GM06990 (cell line): ENCODE measurements at regions not wholly inside any gene's neighbourhood (a gene's known extent, or its start where the extent isn't known, plus 50 kb on each side); places are given as distances from the start of the nearest gene placed in this dataset.

Source experiments
- DNase-seq: peaks from one replicate; pipeline ENCODE4 v3.0.0-alpha.2; 2011; ENCODE audit not compliant: insufficient read length; ENCODE audit errors: extremely low read depth
- H3K27me3 ChIP-seq: replicated peaks from 2 replicates; pipeline ENCODE4 v1.6.0; 2011; ENCODE audit warnings: low read length; ENCODE audit not compliant: control insufficient read depth, insufficient read depth
- H3K36me3 ChIP-seq: 2 replicates; pipeline ENCODE4 v1.5.1; 2011; ENCODE audit warnings: low read length; ENCODE audit not compliant: control insufficient read depth, insufficient read depth
- H3K4me3 ChIP-seq: replicated peaks from 2 replicates; pipeline ENCODE4 v1.5.1; 2011; ENCODE audit warnings: low read depth, mild to moderate bottlenecking, control low read depth, low read length
- TF ChIP-seq, protein P1 (sequence below): IDR thresholded peaks from 2 replicates; pipeline ENCODE4 v1.5.1; 2011; ENCODE audit warnings: low read length, control low read depth, mild to moderate bottlenecking, inconsistent platforms; ENCODE audit not compliant: insufficient read depth, poor library complexity, severe bottlenecking

DNA sequence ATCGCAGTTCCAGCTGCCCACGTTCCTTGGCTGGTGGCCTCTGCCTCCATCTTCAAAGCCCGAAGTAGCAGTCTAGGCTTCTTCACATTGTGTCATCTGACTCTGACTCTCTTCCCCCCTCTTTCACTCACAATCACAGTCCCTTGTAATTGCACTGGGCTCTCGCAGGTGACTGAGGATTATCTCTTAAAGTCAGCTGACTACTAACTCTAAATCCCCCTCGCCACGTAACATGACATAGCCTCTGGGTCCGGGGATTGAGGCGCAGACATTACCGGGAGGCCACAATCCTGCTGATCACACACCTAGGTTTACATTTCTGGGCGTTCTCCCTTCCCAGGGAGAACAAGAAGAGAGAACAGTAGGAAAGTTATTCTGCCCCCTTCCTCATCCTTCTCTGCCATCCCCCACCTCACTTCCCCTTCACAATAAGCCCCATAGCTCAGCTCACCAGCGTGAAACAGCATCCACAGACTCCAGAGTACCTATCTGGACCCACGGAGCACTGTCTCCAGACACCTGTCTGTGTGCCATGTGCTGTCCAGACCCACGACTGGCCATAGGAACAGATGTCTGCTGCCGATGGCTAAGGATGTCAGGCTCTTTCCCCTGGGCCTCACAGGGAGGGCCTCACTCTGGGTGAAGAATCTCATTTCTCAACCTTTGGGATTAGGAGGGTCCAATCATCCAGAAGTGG, 64.3 kb upstream of the FZD7 start:
- Histone ChIP-seq H3K27me3 (no peaks in the 10 kb centered on the region), H3K4me3 (no peak overlapping the region), H3K36me3 (no peaks in the 10 kb centered on the region)
- TF ChIP-seq, protein P1, sequence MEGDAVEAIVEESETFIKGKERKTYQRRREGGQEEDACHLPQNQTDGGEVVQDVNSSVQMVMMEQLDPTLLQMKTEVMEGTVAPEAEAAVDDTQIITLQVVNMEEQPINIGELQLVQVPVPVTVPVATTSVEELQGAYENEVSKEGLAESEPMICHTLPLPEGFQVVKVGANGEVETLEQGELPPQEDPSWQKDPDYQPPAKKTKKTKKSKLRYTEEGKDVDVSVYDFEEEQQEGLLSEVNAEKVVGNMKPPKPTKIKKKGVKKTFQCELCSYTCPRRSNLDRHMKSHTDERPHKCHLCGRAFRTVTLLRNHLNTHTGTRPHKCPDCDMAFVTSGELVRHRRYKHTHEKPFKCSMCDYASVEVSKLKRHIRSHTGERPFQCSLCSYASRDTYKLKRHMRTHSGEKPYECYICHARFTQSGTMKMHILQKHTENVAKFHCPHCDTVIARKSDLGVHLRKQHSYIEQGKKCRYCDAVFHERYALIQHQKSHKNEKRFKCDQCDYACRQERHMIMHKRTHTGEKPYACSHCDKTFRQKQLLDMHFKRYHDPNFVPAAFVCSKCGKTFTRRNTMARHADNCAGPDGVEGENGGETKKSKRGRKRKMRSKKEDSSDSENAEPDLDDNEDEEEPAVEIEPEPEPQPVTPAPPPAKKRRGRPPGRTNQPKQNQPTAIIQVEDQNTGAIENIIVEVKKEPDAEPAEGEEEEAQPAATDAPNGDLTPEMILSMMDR, result no peak
- DNase-seq, result no peak

GRCh38 chr2:201969938-201970785, 63.5 kb upstream of the FZD7 start:
- TF ChIP-seq, protein P1, result no peak
- no peaks in the 10 kb centered on the region for H3K36me3 ChIP-seq
- no peak overlapping the region for H3K4me3 ChIP-seq
- no peaks in the 10 kb centered on the region for H3K27me3 ChIP-seq
- DNase-seq, result no peak

- no peaks in the 10 kb centered on the region for H3K27me3 ChIP-seq
- H3K36me3 ChIP-seq, result no peaks in the 10 kb centered on the region
- no peak for DNase-seq
- TF ChIP-seq, protein P1, result no peak
- no peak overlapping the region for H3K4me3 ChIP-seq
These were observed 62.9 kb upstream of the FZD7 start for GRCh38 chr2:201970786-201971108.

GRCh38 chr2:201971531-201972228, 62.0 kb upstream of the FZD7 start:
- Histone ChIP-seq H3K4me3 (no peak overlapping the region), H3K27me3 (no peaks in the 10 kb centered on the region), H3K36me3 (no peaks in the 10 kb centered on the region)
- no peak for DNase-seq
- TF ChIP-seq, protein P1, result no peak

DNA sequence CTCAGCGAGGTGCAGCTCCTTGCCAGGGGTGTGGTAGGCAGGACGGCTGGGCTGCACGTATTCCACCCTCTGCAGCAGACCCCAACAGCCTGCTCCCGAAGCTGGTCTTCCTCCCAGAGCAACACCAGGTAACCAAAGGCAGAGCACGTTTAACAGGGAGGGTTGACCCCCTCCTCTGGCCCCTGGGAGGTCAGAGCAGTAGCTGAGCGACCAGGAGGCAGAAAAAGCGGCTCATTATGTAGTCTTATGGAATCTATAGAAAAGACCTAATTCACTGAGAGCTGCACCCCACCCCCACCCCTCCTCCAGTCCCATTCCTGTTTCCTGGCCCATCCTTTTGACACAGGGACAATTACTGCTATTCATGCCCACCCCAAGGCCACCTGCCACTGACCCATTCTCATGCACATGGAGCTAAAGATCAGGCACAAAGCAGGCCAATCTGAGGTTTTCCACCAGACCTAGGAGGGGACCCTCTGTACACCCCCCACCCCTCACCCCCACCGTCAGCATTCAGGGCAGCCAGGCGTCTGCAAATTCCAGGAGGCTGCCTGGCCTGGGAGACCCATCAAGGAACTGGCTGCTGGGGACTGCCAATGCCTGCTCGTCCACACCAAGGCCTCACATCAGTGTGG, 60.9 kb upstream of the FZD7 start:
- H3K4me3 ChIP-seq, result no peak overlapping the region
- TF ChIP-seq, protein P1, result no peak
- H3K36me3 ChIP-seq, result no peaks in the 10 kb centered on the region
- H3K27me3 ChIP-seq, result no peaks in the 10 kb centered on the region
- no peak for DNase-seq
